ENCODE measurements at regions not wholly inside any gene's neighbourhood (a gene's known extent, or its start where the extent isn't known, plus 50 kb on each side); places are given as distances from the start of the nearest gene placed in this dataset.

GRCh38 chr7:142385491-142386340 is 127.9 kb upstream of the PRSS58 start:
- DNase-seq, result no peak

- DNase-seq, result no peak
These were observed 126.7 kb upstream of the PRSS58 start for GRCh38 chr7:142384493-142384922.

GRCh38 chr7:142383841-142384492 is 126.1 kb upstream of the PRSS58 start:
- DNase-seq, result no peak

GRCh38 chr7:142381727-142382390 is 124.0 kb upstream of the PRSS58 start:
- DNase-seq, result no peak

GRCh38 chr7:142380069-142380468 is 122.2 kb upstream of the PRSS58 start:
- no peak for DNase-seq

GRCh38 chr7:142379201-142379885 is 121.5 kb upstream of the PRSS58 start:
- no peak for DNase-seq

- no peak for DNase-seq
These were observed 119.7 kb upstream of the PRSS58 start for GRCh38 chr7:142377567-142377966.

- no peak for DNase-seq
These were observed 118.6 kb upstream of the PRSS58 start for GRCh38 chr7:142376356-142376997.

GRCh38 chr7:142375710-142376313 is 118.0 kb upstream of the PRSS58 start:
- DNase-seq, result no peak

- DNase-seq, result no peak
These were observed 114.9 kb upstream of the PRSS58 start for GRCh38 chr7:142372727-142373126.

GRCh38 chr7:142371586-142372377 is 113.9 kb upstream of the PRSS58 start:
- no peak for DNase-seq

GRCh38 chr7:142365410-142365842 is 107.6 kb upstream of the PRSS58 start:
- DNase-seq, result no peak

GRCh38 chr7:142364551-142364950 is 106.7 kb upstream of the PRSS58 start:
- no peak for DNase-seq

GRCh38 chr7:142362349-142362748 is 104.5 kb upstream of the PRSS58 start:
- no peak for DNase-seq

GRCh38 chr7:142359694-142360279 is 101.9 kb upstream of the PRSS58 start:
- no peak for DNase-seq

GRCh38 chr7:142357953-142358520 is 100.2 kb upstream of the PRSS58 start:
- no peak for DNase-seq

GRCh38 chr7:142356166-142356565 is 98.3 kb upstream of the PRSS58 start:
- DNase-seq, result no peak

- no peak for DNase-seq
These were observed 97.5 kb upstream of the PRSS58 start for GRCh38 chr7:142355328-142355727.

GRCh38 chr7:142353147-142354060 is 95.5 kb upstream of the PRSS58 start:
- DNase-seq, result no peak
